ENCODE measurements at regions not wholly inside any gene's neighbourhood (a gene's known extent, or its start where the extent isn't known, plus 50 kb on each side); places are given as distances from the start of the nearest gene placed in this dataset.

DNA sequence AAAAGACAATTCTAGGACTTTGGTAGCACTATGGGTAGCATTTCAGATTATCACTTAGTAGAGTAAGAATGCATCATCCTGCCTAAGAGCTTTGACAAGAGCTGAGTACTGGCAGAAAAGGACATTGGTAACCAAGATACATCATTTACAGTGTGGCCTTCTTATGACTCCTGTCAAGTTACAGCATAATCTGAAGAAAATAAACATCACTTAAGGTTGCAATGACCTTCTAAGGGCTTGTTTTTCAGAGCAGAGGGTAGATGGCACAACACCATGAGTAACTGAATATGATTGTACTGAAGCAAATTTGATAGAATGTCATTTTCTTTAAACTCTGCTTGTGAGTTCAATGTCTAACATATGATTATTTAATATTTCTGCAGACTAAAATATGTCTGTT is 822.6 kb downstream of the TBC1D32 start:
- Histone ChIP-seq H3K9me3 (ENCODE audit: control insufficient read depth, insufficient read depth, low read depth, low read length) (no peaks in the 10 kb centered on the region), H3K4me1 (ENCODE audit: control insufficient read depth, insufficient read depth, low read length) (no peaks in the 10 kb centered on the region), H3K27ac (ENCODE audit: extremely low read depth, low read depth, low read length) (no peak overlapping the region), H3K36me3 (ENCODE audit: control insufficient read depth in 2 of 2, insufficient read depth in 1 of 2, low read length in 2 of 2) (no peaks in the 10 kb centered on the region), H3K4me3 (ENCODE audit: low read depth, low read length) (no peak overlapping the region)
- TF ChIP-seq TRIM28 (IDR thresholded peaks at IDR 0.05; ENCODE audit: borderline replicate concordance, low read length): no peak
- POLR2A ChIA-PET: no interaction called here
- CTCF ChIA-PET: interaction anchor here (0.7 kb wide), 1 partner anchor 18 kb away, joined by 3 read pairs; no protein-coding TSS in a partner anchor

DNA sequence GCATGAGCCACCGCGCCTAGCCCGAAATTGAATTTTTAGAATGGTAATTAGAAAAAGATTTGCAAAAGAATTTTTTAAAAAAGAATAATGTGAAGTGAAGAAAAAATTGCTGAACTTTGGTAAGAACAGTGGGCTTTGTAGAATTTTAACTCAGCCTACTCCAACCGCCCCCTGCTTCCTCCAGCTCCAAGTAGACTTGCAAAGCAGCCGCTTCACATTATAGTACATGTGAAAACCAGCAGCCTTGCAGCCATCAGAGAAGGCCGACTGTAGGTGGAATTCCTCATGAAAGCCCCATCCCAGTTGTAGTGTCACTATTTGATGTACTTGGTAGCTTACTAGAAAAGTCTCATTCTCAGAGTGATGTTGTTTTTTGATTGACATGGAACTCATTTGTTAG is 835.6 kb downstream of the TBC1D32 start:
- TF ChIP-seq ZNF169 (tag by site-specific recombination; IDR thresholded peaks at IDR 0.05) (no peak), ZNF777 (tag by site-specific recombination; IDR thresholded peaks at IDR 0.05; ENCODE audit: borderline replicate concordance) (no peak), OVOL3 (tag by site-specific recombination; IDR thresholded peaks at IDR 0.05) (no peak), WT1 (tag by site-specific recombination; IDR thresholded peaks at IDR 0.05) (no peak), ZNF155 (tag by site-specific recombination; IDR thresholded peaks at IDR 0.05) (no peak), ZNF514 (tag by site-specific recombination; IDR thresholded peaks at IDR 0.05) (no peak), ZNF121 (tag by site-specific recombination; IDR thresholded peaks at IDR 0.05) (no peak), TCF7L2 (IDR thresholded peaks at IDR 0.05; ENCODE audit: borderline replicate concordance, low read depth, low read length) (no peak), ZNF426 (tag by site-specific recombination; IDR thresholded peaks at IDR 0.05) (no peak), ZNF664 (tag by site-specific recombination; IDR thresholded peaks at IDR 0.05) (no peak), ZNF140 (tag by site-specific recombination; IDR thresholded peaks at IDR 0.05) (no peak), GLI4 (tag by site-specific recombination; IDR thresholded peaks at IDR 0.05) (no peak), ZNF48 (tag by site-specific recombination; IDR thresholded peaks at IDR 0.05) (no peak), MEIS1 (CRISPR knock-in tag; IDR thresholded peaks at IDR 0.05; ENCODE audit: borderline replicate concordance) (no peak), ZNF391 (tag by site-specific recombination; IDR thresholded peaks at IDR 0.05; ENCODE audit: borderline replicate concordance, low read depth) (no peak)
- TF ChIP-seq, protein P1, sequence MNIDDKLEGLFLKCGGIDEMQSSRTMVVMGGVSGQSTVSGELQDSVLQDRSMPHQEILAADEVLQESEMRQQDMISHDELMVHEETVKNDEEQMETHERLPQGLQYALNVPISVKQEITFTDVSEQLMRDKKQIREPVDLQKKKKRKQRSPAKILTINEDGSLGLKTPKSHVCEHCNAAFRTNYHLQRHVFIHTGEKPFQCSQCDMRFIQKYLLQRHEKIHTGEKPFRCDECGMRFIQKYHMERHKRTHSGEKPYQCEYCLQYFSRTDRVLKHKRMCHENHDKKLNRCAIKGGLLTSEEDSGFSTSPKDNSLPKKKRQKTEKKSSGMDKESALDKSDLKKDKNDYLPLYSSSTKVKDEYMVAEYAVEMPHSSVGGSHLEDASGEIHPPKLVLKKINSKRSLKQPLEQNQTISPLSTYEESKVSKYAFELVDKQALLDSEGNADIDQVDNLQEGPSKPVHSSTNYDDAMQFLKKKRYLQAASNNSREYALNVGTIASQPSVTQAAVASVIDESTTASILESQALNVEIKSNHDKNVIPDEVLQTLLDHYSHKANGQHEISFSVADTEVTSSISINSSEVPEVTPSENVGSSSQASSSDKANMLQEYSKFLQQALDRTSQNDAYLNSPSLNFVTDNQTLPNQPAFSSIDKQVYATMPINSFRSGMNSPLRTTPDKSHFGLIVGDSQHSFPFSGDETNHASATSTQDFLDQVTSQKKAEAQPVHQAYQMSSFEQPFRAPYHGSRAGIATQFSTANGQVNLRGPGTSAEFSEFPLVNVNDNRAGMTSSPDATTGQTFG (tag by site-specific recombination; IDR thresholded peaks at IDR 0.05; ENCODE audit: borderline replicate concordance): no peak
- TF ChIP-seq, protein P2, sequence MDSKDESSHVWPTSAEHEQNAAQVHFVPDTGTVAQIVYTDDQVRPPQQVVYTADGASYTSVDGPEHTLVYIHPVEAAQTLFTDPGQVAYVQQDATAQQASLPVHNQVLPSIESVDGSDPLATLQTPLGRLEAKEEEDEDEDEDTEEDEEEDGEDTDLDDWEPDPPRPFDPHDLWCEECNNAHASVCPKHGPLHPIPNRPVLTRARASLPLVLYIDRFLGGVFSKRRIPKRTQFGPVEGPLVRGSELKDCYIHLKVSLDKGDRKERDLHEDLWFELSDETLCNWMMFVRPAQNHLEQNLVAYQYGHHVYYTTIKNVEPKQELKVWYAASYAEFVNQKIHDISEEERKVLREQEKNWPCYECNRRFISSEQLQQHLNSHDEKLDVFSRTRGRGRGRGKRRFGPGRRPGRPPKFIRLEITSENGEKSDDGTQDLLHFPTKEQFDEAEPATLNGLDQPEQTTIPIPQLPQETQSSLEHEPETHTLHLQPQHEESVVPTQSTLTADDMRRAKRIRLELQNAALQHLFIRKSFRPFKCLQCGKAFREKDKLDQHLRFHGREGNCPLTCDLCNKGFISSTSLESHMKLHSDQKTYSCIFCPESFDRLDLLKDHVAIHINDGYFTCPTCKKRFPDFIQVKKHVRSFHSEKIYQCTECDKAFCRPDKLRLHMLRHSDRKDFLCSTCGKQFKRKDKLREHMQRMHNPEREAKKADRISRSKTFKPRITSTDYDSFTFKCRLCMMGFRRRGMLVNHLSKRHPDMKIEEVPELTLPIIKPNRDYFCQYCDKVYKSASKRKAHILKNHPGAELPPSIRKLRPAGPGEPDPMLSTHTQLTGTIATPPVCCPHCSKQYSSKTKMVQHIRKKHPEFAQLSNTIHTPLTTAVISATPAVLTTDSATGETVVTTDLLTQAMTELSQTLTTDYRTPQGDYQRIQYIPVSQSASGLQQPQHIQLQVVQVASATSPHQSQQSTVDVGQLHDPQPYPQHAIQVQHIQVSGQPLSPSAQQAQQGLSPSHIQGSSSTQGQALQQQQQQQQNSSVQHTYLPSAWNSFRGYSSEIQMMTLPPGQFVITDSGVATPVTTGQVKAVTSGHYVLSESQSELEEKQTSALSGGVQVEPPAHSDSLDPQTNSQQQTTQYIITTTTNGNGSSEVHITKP (tag by site-specific recombination; IDR thresholded peaks at IDR 0.05): no peak
- TF ChIP-seq, protein P3, sequence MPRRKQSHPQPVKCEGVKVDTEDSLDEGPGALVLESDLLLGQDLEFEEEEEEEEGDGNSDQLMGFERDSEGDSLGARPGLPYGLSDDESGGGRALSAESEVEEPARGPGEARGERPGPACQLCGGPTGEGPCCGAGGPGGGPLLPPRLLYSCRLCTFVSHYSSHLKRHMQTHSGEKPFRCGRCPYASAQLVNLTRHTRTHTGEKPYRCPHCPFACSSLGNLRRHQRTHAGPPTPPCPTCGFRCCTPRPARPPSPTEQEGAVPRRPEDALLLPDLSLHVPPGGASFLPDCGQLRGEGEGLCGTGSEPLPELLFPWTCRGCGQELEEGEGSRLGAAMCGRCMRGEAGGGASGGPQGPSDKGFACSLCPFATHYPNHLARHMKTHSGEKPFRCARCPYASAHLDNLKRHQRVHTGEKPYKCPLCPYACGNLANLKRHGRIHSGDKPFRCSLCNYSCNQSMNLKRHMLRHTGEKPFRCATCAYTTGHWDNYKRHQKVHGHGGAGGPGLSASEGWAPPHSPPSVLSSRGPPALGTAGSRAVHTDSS (tag by site-specific recombination; IDR thresholded peaks at IDR 0.05): no peak
- TF ChIP-seq, protein P4, sequence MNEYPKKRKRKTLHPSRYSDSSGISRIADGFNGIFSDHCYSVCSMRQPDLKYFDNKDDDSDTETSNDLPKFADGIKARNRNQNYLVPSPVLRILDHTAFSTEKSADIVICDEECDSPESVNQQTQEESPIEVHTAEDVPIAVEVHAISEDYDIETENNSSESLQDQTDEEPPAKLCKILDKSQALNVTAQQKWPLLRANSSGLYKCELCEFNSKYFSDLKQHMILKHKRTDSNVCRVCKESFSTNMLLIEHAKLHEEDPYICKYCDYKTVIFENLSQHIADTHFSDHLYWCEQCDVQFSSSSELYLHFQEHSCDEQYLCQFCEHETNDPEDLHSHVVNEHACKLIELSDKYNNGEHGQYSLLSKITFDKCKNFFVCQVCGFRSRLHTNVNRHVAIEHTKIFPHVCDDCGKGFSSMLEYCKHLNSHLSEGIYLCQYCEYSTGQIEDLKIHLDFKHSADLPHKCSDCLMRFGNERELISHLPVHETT (tag by site-specific recombination; IDR thresholded peaks at IDR 0.05): no peak
- TF ChIP-seq, protein P5, sequence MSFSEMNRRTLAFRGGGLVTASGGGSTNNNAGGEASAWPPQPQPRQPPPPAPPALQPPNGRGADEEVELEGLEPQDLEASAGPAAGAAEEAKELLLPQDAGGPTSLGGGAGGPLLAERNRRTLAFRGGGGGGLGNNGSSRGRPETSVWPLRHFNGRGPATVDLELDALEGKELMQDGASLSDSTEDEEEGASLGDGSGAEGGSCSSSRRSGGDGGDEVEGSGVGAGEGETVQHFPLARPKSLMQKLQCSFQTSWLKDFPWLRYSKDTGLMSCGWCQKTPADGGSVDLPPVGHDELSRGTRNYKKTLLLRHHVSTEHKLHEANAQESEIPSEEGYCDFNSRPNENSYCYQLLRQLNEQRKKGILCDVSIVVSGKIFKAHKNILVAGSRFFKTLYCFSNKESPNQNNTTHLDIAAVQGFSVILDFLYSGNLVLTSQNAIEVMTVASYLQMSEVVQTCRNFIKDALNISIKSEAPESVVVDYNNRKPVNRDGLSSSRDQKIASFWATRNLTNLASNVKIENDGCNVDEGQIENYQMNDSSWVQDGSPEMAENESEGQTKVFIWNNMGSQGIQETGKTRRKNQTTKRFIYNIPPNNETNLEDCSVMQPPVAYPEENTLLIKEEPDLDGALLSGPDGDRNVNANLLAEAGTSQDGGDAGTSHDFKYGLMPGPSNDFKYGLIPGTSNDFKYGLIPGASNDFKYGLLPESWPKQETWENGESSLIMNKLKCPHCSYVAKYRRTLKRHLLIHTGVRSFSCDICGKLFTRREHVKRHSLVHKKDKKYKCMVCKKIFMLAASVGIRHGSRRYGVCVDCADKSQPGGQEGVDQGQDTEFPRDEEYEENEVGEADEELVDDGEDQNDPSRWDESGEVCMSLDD (tag by site-specific recombination; IDR thresholded peaks at IDR 0.05): no peak
- Histone ChIP-seq H3K27ac (ENCODE audit: extremely low read depth, low read depth, low read length) (no peak overlapping the region), H3K36me3 (ENCODE audit: control insufficient read depth in 2 of 2, insufficient read depth in 1 of 2, low read length in 2 of 2) (no peaks in the 10 kb centered on the region), H3K9me3 (ENCODE audit: control insufficient read depth, insufficient read depth, low read depth, low read length) (no peaks in the 10 kb centered on the region), H3K4me1 (ENCODE audit: control insufficient read depth, insufficient read depth, low read length) (no peaks in the 10 kb centered on the region), H3K4me3 (ENCODE audit: low read depth, low read length) (no peak overlapping the region)
- ChIA-PET POLR2A (no interaction called here), CTCF (interaction anchor here (0.6 kb wide), 1 partner anchor 821 kb away, joined by 4 read pairs; no protein-coding TSS in a partner anchor)

Data from HEK293 (cell line).